WERI-Rb-1 (cell line): ENCODE measurements at regions not wholly inside any gene's neighbourhood (a gene's known extent, or its start where the extent isn't known, plus 50 kb on each side); places are given as distances from the start of the nearest gene placed in this dataset.
A peak's percentile ranks its signal among the peaks of the same experiment; 100 is the strongest.

Source experiments
- DNase-seq: peaks from one replicate; pipeline ENCODE4 v3.0.0-alpha.2; 2020
- H3K27ac ChIP-seq: fragments of 250-450 bp; sonication (Bioruptor Pico); 2 replicates; pipeline ENCODE4 v1.5.1; 2020; ENCODE audit warnings: mild to moderate bottlenecking, moderate library complexity
- H3K27me3 ChIP-seq: fragments of 250-450 bp; sonication (Bioruptor Pico); 2 replicates; pipeline ENCODE4 v1.5.1; 2021; ENCODE audit warnings: mild to moderate bottlenecking, low read depth, moderate library complexity; ENCODE audit not compliant: insufficient read depth, severe bottlenecking
- H3K36me3 ChIP-seq: fragments of 250-450 bp; sonication (Bioruptor Pico); 2 replicates; pipeline ENCODE4 v1.5.1; 2020; ENCODE audit warnings: mild to moderate bottlenecking, moderate library complexity
- H3K4me3 ChIP-seq: 2 replicates; pipeline ENCODE4 v1.5.1; 2011; ENCODE audit warnings: low read depth, mild to moderate bottlenecking, control low read depth, low read length
- H3K9me3 ChIP-seq: fragments of 250-450 bp; sonication (Bioruptor Pico); 2 replicates; pipeline ENCODE4 v1.5.1; 2021; ENCODE audit warnings: mild to moderate bottlenecking, moderate library complexity; ENCODE audit not compliant: severe bottlenecking
- CTCF ChIP-seq: IDR thresholded peaks from 2 replicates; pipeline ENCODE4 v1.5.1; 2011; ENCODE audit warnings: low read depth, mild to moderate bottlenecking, control low read depth, inconsistent platforms, low read length

- H3K4me3 ChIP-seq = no peak overlapping the region
- H3K27ac ChIP-seq = no peak overlapping the region
- H3K36me3 ChIP-seq = no peaks in the 10 kb centered on the region
- H3K9me3 ChIP-seq = no peaks in the 10 kb centered on the region
- DNase-seq = no peak
- no peak for TF ChIP-seq CTCF
- no peaks in the 10 kb centered on the region for H3K27me3 ChIP-seq
Measured at GRCh38 chr5:29744618-29745017, 1448.9 kb upstream of the CDH6 start.

- Histone ChIP-seq H3K4me3 (no peak overlapping the region), H3K9me3 (no peaks in the 10 kb centered on the region), H3K27ac (no peak overlapping the region), H3K27me3 (no peaks in the 10 kb centered on the region), H3K36me3 (no peaks in the 10 kb centered on the region)
- DNase-seq = no peak
- 0 out of 2 replicates have a peak, but pooled peaks have one; percentile 8 for TF ChIP-seq CTCF
Measured at GRCh38 chr5:29720954-29721353, 1472.5 kb upstream of the CDH6 start.

GRCh38 chr5:29719171-29719570 is 1474.3 kb upstream of the CDH6 start:
- H3K27ac ChIP-seq = no peak overlapping the region
- no peaks in the 10 kb centered on the region for H3K27me3 ChIP-seq
- TF ChIP-seq CTCF = no peak
- no peak for DNase-seq
- no peak overlapping the region for H3K4me3 ChIP-seq
- H3K9me3 ChIP-seq = no peaks in the 10 kb centered on the region
- H3K36me3 ChIP-seq = no peaks in the 10 kb centered on the region

- no peak for DNase-seq
- TF ChIP-seq CTCF = no peak
- no peak overlapping the region for H3K4me3 ChIP-seq
- no peaks in the 10 kb centered on the region for H3K36me3 ChIP-seq
- H3K27me3 ChIP-seq = no peaks in the 10 kb centered on the region
- H3K27ac ChIP-seq = no peak overlapping the region
- no peaks in the 10 kb centered on the region for H3K9me3 ChIP-seq
Measured at GRCh38 chr5:29715167-29715566, 1478.3 kb upstream of the CDH6 start.

GRCh38 chr5:29702875-29703274 is 1490.6 kb upstream of the CDH6 start:
- no peak for TF ChIP-seq CTCF
- DNase-seq = no peak
- Histone ChIP-seq H3K27ac (no peak overlapping the region), H3K27me3 (no peaks in the 10 kb centered on the region), H3K9me3 (no peaks in the 10 kb centered on the region), H3K4me3 (no peak overlapping the region), H3K36me3 (no peaks in the 10 kb centered on the region)

- Histone ChIP-seq H3K9me3 (no peaks in the 10 kb centered on the region), H3K27ac (no peak overlapping the region), H3K27me3 (no peaks in the 10 kb centered on the region), H3K36me3 (no peaks in the 10 kb centered on the region), H3K4me3 (no peak overlapping the region)
- TF ChIP-seq CTCF = no peak
- no peak for DNase-seq
Measured at GRCh38 chr5:29701600-29701999, 1491.9 kb upstream of the CDH6 start.
